GM12878 (cell line): ENCODE measurements at regions not wholly inside any gene's neighbourhood (a gene's known extent, or its start where the extent isn't known, plus 50 kb on each side); places are given as distances from the start of the nearest gene placed in this dataset.

ENCODE experiments used
- CEBPB ChIP-seq, 2 experiments: fragments of 150-350 bp in 1 of 2; IDR thresholded peaks; 2 replicates each; pipeline ENCODE4 v1.6.1; 2012 to 2014; ENCODE audit warnings: low read depth in 2 of 2, low read length in 2 of 2, borderline replicate concordance in 1 of 2, inconsistent platforms in 1 of 2
- CHD4 ChIP-seq: fragments of 200-600 bp; sonication (generic); IDR thresholded peaks from 2 replicates; pipeline ENCODE4 v1.6.1; 2016; ENCODE audit warnings: mild to moderate bottlenecking
- FOXM1 ChIP-seq: IDR thresholded peaks from 2 replicates; pipeline ENCODE4 v1.6.1; 2012; ENCODE audit warnings: low read depth, mild to moderate bottlenecking, inconsistent platforms, low read length, moderate library complexity
- HCFC1 ChIP-seq: fragments of 150-350 bp; IDR thresholded peaks from 2 replicates; pipeline ENCODE4 v1.6.1; 2014; ENCODE audit warnings: low read length
- JUNB ChIP-seq: IDR thresholded peaks from 2 replicates; pipeline ENCODE4 v1.6.1; 2016; ENCODE audit warnings: antibody characterized with exemption, mild to moderate bottlenecking
- MXI1 ChIP-seq: fragments of 150-350 bp; IDR thresholded peaks from 2 replicates; pipeline ENCODE4 v1.6.1; 2011; ENCODE audit warnings: low read depth, mild to moderate bottlenecking, inconsistent platforms, low read length, improper control_type of control experiment
- POLR2AphosphoS5 ChIP-seq: IDR thresholded peaks from 2 replicates; pipeline ENCODE4 v1.6.1; 2011; ENCODE audit warnings: mild to moderate bottlenecking, low read length, inconsistent platforms
- ZNF274 ChIP-seq: IDR thresholded peaks from one replicate; pipeline ENCODE4 v1.8.0; 2011; ENCODE audit not compliant: insufficient read length, insufficient read depth
- ZSCAN29 ChIP-seq: fragments of 450-650 bp; IDR thresholded peaks from 2 replicates; pipeline ENCODE4 v1.6.1; 2017; ENCODE audit warnings: mild to moderate bottlenecking, moderate library complexity
- TF ChIP-seq, protein P1 (sequence below), 3 experiments: IDR thresholded peaks in 2 of 3; conservative IDR thresholded peaks in 1 of 3; 2 replicates each; pipeline ENCODE4 v1.5.1; 2011; ENCODE audit warnings: low read depth in 3 of 3, low read length in 3 of 3, mild to moderate bottlenecking in 3 of 3, control low read depth in 2 of 3, moderate library complexity in 2 of 3, inconsistent platforms in 1 of 3, mixed read lengths in 1 of 3; ENCODE audit not compliant: control insufficient read depth in 2 of 3, insufficient read depth in 1 of 3; ENCODE audit errors: extremely low read depth in 1 of 3
- TF ChIP-seq, protein P2 (sequence below): IDR thresholded peaks from 2 replicates; pipeline ENCODE4 v1.6.1; 2012; ENCODE audit warnings: low read depth, low read length, improper control_type of control experiment
- TF ChIP-seq, protein P3 (sequence below): IDR thresholded peaks from 2 replicates; pipeline ENCODE4 v1.6.1; 2012; ENCODE audit warnings: mild to moderate bottlenecking, low read depth, low read length

DNA sequence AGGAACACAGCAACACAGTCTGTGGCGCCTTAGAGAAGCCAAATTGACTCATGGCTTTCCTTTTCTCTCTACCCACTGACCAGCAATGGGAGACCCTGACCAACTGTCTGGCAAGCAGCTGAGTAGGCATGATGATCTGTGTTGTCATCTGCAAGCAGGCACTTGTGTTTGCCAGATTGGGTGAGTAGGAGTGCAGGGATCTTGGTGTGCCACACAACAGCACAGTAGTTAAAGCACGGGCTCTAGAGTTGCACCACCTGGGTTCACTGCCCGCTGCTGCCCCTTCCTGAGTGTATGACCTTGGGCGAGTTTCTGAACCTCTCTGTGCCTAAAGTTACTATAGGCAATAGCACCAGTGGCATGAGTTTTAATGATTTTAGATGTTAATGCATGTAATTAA is 95.7 kb upstream of the CD53 start:
- TF ChIP-seq MXI1 (no peak), CHD4 (no peak), JUNB (no peak), ZNF274 (no peak), POLR2AphosphoS5 (no peak), HCFC1 (no peak), FOXM1 (no peak), CEBPB (IDR thresholded peaks at IDR 0.05; ENCODE audit: borderline replicate concordance in 1 of 2, low read depth in 2 of 2, low read length in 2 of 2) (no peak), ZSCAN29 (no peak)
- TF ChIP-seq, protein P1, sequence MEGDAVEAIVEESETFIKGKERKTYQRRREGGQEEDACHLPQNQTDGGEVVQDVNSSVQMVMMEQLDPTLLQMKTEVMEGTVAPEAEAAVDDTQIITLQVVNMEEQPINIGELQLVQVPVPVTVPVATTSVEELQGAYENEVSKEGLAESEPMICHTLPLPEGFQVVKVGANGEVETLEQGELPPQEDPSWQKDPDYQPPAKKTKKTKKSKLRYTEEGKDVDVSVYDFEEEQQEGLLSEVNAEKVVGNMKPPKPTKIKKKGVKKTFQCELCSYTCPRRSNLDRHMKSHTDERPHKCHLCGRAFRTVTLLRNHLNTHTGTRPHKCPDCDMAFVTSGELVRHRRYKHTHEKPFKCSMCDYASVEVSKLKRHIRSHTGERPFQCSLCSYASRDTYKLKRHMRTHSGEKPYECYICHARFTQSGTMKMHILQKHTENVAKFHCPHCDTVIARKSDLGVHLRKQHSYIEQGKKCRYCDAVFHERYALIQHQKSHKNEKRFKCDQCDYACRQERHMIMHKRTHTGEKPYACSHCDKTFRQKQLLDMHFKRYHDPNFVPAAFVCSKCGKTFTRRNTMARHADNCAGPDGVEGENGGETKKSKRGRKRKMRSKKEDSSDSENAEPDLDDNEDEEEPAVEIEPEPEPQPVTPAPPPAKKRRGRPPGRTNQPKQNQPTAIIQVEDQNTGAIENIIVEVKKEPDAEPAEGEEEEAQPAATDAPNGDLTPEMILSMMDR (IDR thresholded peaks at IDR 0.05 in 2 of 3, conservative IDR thresholded peaks at IDR 0.05 in 1 of 3; ENCODE audit: control insufficient read depth in 2 of 3, extremely low read depth in 1 of 3, insufficient read depth in 1 of 3, low read depth in 3 of 3, low read length in 3 of 3), result no peak
- TF ChIP-seq, protein P2, sequence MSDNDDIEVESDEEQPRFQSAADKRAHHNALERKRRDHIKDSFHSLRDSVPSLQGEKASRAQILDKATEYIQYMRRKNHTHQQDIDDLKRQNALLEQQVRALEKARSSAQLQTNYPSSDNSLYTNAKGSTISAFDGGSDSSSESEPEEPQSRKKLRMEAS, result no peak
- TF ChIP-seq, protein P3, sequence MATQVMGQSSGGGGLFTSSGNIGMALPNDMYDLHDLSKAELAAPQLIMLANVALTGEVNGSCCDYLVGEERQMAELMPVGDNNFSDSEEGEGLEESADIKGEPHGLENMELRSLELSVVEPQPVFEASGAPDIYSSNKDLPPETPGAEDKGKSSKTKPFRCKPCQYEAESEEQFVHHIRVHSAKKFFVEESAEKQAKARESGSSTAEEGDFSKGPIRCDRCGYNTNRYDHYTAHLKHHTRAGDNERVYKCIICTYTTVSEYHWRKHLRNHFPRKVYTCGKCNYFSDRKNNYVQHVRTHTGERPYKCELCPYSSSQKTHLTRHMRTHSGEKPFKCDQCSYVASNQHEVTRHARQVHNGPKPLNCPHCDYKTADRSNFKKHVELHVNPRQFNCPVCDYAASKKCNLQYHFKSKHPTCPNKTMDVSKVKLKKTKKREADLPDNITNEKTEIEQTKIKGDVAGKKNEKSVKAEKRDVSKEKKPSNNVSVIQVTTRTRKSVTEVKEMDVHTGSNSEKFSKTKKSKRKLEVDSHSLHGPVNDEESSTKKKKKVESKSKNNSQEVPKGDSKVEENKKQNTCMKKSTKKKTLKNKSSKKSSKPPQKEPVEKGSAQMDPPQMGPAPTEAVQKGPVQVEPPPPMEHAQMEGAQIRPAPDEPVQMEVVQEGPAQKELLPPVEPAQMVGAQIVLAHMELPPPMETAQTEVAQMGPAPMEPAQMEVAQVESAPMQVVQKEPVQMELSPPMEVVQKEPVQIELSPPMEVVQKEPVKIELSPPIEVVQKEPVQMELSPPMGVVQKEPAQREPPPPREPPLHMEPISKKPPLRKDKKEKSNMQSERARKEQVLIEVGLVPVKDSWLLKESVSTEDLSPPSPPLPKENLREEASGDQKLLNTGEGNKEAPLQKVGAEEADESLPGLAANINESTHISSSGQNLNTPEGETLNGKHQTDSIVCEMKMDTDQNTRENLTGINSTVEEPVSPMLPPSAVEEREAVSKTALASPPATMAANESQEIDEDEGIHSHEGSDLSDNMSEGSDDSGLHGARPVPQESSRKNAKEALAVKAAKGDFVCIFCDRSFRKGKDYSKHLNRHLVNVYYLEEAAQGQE, result no peak
